HuH-7.5 (cell line): ENCODE measurements at regions not wholly inside any gene's neighbourhood (a gene's known extent, or its start where the extent isn't known, plus 50 kb on each side); places are given as distances from the start of the nearest gene placed in this dataset.
"Not testable (repeated sequence)": the region's sequence is repeated elsewhere in the genome, so short reads cannot be mapped to it uniquely, and the experiment has no call there.

Experiments
- DNase-seq: peaks from one replicate; pipeline ENCODE4 v3.0.0; 2011; ENCODE audit warnings: low spot score

DNA sequence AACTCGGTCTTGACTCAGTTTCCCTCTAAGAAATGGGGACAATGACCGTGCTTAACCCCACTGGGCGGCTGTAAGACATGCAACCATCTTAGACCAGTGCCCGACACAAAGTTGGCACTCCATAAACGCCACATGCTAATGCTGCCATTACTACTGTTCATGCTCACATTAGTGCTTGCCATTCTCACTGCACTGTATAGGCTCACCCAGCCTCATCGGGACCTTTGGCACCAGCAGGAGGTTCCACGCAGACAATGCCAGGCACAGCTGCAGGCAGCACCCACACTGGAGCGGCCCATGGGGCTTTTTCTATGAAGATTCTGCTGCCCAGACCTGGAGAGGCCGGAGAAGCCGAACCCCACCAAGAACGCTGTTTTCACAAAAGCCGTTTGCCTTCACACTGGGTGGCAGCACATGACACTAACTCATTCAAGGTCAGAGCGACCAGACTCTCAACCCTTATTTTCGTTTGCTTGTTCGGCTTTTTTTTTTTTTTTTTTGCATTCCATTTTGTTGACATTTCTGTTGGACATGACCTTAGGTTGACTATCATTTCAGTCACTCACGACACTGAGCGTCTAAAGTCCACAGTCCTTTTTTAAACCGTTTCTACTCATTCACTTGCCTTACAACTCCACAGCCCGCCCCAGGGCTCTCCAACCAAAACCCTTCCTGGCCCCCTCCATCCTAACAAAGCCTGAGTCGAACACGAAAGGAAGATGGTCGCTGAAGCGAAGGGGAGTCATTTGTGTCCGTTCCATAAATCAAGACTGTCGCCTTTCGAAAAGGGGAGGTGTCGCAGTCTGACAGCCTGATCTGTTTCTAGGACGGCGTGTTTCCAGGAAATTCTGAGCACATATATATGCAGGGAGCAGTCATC is 124.4 kb upstream of the RNF32 start:
- peak; percentile 53 for DNase-seq

DNA sequence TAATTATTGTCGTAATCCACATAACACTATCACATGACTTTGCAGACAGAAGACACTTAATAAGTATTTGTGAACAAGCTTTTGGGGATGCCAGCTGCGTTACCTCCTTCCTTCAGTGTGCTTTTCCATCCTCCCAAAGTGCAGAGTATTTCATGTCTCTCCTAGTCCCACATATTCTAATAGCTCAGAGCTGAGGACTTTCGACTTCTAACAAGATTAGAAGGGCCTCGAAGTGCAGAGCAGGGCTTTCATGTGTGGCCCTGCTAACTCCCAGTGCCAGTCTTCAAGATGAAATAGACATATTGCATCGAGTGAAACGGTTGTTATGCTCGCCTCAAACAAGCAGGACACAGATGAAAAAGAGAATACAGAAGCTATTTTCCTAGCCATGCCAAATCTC is 125.7 kb upstream of the RNF32 start:
- no peak for DNase-seq

DNA sequence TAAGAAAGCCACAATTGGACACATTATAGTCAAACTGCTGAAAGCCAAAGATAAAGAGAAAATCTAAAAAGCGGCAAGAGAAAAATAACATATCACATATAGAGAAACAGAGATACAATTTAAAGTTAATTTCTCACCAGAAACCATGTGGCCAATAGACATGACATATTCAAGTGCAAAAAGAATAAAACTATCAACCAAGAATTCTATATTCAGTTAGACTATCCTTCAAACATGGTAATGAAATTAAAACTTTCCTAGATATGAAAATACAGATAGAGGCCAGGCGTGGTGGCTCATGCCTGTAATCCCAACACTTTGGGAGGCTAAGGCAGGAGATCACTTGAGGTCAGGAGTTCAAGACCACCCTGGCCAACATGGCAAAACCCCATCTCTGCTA is 129.1 kb upstream of the RNF32 start:
- no peak for DNase-seq

DNA sequence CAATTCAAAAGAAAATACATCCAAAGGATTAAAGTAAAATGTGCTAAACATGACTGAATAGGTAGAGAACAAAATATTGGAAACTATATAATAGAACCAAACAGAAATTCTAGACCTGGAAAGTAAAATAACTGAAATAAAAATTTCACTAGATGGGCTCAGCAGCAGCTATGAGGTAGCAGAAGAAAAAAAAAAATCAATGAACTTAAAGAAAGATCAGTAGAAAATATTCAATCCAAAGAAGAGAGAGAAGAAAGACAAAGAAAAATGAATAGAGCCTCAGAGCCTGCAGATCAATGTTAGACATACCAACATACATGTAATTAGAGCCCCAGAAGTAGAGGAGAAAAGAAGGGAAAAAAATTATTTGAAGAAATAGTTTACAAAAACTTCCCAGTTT is 129.6 kb upstream of the RNF32 start:
- no peak for DNase-seq

DNA sequence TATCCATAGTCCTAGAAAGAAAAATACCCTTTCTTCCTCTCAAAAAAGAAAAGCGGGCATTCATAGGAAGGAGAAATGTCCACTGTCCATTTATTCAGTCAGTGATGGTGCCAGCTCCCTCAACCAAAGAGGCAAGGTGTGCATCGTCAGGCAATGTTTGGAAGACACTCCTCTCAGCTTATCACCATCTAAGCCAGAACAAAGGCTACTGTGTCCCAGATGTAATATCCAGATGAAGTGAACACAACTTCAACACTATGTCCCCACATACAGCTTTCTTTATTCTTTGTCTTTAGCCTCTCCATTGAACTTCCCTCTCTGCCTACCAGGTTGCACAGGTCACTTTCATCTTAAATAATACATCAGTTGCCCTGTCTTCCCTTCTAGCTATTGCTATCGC is 131.4 kb upstream of the RNF32 start:
- DNase-seq, result no peak

DNA sequence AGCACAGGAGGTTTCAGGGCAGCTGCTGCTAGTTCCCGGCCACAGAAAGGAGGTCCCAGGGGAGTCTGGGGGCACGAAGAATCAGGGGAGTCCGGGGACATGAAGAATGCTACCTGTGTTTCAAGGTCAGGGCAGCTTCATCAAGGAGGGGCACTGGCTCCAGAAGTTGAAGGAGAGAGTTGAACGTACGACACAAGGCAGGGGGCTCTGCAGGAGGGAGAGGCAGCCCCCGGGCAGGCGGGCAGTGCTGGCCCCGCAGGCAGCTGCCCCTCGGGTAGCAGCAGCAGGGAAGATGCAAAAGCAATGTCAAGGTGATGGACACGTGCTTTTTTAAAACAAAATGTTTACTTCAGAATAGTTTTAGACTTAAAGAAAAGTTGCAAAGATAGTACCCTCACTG is 134.7 kb upstream of the RNF32 start:
- DNase-seq, result no peak

DNA sequence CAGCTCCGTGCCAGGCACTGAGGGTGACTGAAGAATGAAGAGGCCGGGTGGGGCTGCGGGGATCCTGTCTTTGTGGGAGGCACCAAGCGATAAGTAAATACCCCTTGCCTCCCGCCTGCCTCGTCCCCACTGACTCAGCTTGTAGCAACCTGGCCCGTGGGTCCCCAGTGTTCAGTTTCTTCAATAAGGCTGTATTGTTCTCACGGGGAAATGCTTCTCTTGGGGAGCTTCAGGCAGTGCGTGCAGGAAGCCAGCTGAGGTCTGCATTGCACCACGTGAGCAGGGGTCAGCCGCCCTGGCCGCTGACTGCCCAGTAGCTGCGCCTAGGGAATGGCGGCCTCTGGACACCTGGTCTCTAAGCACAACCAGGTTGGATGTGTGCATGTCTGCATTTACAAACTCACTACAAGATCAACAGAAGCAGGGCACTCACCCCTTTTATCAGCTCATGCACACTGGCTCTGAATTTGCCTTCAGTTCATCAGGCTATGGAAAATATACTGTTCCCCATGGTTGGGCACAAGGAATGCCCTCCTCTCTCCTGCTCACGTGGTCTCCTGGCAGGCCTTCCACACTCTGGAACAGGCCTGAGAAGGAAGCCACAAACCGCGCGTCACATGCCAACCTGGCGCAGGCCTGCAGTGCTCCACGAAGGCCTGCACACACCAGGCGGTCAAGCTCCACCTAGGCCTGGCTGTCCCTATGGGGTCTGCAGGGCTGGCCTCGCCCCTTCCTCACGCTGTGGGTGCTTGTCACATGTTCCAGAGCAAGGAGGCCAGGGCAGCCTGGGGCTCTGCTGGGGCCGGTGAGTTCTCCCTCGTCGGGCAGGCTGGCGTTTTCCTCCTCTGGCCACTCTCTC is 135.7 kb upstream of the RNF32 start:
- DNase-seq, result no peak

DNA sequence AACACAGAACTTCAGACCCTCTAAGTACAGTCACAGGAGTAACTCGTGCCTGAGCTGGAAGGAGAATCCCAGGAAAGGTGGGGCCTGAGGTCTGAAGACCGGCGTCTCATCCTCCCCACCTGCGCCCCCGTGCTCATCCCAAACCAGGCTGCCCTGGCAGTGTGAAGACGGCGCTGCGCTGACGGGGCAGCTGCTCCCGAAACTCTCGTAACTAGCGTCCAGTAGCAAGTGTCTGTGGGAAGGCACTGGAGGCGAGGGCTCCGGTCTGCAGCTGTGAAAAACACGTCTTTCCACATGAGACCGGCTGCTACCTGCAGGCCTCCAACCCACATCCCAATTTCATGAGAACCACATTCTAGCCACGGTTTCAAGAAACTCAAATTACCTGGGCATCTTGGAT is 136.6 kb upstream of the RNF32 start:
- no peak for DNase-seq

DNA sequence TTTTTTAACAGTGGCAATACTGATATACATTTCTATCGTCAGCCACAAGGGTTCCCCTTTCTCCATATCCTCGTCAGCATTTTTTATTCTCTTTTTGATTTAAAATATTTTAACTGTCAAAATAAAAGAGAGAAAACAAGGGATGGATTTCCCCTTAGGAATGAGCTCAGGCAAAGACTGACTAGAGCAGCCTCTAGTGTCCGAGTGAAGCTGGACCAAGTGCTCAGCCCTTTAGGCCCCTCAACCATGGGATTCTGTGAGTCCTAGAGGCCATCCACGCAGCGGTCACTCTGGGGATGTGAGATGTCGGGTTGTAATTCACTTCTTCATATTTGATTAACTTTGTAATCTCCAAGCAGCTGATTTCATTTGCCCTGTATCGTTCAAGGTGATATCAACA is 137.4 kb upstream of the RNF32 start:
- no peak for DNase-seq

DNA sequence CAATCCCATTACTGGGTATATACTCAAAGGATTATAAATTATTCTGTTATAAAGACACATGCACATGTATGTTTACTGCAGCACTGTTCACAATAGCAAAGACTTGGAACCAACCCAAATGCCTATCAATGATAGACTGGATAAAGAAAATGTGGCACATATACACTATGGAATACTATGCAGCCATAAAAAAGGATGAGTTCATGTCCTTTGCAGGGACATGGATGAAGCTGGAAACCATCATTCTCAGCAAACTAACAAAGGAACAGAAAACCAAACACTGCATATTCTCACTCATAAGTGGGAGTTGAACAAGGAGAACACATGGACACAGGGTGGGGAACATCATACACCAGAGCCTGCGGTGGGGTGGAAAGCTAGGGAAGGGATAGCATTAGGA is 138.8 kb upstream of the RNF32 start:
- not testable (repeated sequence) for DNase-seq

DNA sequence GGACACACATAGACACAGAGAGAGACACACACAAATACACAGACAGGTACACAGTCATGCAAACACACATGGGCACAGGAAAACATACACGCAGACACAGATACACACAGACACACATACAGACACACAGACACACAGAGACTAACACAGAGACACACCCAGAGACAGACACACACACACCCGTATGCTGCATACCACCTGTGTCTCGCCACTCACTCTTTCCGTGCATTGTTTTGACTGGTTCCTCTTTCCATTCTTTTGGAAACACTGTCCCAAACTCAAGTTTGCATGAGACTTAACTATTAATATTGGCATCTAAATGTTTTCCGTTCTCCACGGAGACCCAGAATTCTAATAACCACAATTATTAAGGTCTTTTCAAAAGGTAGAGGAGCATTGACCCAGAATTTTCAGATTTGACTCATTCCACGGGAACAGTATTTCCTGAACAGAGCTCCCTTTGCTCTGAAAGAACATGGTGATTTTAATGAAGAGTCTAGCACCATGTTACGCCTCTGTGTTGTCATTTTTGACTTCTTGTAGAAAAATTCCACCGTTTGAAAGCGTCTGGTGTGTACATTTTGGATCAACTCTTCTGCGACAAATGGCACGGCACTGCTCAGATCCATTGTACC is 141.2 kb upstream of the RNF32 start:
- DNase-seq, result no peak

DNA sequence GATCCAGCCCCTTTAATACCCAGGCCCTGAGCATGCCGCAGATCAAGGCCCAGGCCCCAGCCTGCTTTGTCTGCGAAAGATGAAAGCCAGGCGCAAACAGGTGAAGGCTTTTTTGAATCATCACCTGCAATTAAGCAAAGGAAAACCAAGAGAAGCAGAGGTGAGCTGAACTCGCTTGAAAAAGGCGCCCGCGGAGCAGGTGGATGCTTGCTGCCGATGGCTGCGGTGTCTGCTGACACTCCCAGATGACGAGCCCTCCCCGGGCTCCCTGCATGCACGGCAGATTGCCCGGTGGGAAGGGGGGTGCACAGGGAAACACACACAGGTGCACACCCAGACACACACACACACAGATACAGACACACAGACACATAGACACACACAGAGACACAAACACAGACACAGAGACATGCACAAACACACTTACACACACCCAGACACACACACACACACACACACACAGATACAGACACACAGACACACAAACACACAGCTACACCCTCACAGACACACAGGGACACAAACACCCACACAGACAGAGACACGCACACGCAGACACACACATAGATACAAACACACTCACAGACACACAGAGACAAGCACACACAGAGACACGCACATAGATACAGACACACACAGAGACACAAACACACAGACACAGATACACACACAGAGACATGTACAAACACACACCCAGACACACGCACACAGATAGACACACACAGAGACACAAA is 142.6 kb upstream of the RNF32 start:
- DNase-seq, result no peak

DNA sequence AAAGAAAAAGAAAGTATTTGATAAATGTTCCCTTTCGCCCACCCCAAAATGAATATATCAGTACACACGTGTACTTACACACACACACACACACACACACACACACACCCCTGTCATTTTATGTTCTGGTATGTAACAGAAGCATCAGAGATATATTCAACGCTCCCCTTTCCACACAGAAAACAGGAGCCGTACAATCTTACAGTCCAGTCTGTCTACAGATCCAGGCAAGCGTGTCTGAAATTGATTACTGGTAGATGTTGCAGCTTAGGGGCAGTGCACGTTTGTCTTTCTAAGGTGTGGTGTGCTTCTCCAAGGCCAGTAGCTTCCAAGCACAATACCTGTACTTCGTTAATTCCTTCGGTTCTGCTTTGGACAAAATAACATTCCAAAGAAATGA is 143.7 kb upstream of the RNF32 start:
- DNase-seq, result no peak

DNA sequence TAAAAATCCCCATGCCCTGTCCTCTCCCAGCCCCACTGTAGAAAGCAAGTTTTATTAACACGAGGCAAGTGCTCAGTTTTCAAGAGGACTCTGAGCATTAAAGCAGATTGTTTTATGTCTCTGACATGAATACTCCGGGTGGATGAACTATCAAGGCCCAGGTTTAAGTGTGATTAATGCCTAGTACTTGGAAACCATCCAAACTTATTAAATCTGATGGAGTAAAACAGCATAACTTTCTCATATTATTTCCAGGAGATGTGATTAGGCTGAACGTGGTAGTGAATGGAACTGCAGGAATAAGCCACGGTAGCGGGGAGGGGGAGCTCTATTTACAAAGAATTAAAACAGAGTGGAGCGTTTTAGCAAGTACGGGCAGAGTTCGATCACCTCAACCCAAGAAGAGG is 144.2 kb upstream of the RNF32 start:
- no peak for DNase-seq

DNA sequence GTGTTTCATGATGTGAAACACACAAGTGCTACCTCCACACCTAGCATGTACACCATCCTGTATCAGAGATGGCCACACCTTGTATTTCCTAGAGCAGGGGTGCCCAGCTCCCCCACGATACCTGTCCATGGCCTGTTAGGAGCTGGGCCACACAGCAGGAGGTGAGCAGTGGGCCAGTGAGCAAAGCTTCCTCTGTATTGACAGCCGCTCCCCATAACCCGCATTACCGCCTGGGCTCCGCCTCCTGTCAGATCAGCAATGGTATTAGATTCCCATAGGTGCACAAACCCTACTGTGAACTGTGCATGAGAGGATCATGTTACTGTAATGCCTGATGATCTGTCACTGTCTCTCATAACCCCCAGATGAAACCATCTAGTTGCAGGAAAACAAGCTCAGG is 145.6 kb upstream of the RNF32 start:
- DNase-seq, result no peak

DNA sequence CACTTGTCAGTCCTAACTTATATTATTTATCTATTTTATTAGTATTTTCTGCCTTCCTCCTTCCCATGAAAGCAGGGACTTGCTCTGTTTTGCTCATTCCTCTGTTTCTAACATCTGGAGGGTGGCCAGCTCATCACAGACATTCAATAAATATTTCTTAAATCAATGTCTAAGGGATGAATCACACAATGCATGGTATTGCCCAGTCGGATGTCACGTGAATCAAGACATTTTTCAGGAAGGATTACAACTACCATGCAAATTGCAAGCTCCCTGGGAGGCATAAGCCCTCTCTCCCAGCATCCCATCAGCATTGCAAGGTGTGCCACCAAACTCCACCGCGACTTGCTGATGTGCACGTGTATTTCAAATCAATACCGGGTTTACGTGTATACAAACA is 146.6 kb upstream of the RNF32 start:
- DNase-seq, result no peak

DNA sequence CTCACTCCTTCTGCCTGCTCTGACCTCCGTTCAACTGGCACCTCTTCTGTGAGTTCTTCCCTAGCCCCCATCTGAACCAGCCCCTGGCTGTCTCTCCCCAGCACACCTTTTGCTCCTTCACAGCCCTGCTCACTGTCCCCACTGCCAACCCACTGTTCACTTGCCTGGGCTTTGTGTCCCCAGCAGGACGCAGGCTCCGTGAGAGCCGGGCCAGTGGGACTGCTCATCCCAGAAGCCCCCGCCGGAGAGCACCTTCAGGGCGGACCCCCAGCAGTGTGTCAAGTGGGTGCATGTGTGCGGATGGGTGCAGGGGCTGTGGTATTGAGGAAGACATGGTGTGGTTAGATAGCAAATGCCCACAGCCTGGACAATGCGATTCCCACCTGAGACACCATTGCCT is 148.4 kb upstream of the RNF32 start:
- no peak for DNase-seq

DNA sequence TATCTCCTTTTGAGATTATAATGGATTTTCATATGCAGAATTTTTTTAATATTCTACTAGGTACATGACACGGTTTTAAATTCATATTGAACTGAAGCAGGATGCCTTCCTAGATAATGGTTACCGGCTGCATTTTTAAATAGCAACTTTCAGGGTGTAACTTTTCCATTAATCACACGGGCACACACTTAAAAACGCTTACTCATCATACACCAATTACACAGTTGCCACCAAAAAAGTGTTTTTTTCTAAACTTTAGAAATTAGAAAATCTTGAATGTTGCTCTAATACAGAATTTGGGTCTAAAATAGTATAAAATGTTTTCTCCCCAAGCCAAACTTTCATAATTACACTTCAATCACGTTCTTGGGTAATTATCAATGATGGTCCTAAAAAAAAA is 149.1 kb upstream of the RNF32 start:
- no peak for DNase-seq

DNA sequence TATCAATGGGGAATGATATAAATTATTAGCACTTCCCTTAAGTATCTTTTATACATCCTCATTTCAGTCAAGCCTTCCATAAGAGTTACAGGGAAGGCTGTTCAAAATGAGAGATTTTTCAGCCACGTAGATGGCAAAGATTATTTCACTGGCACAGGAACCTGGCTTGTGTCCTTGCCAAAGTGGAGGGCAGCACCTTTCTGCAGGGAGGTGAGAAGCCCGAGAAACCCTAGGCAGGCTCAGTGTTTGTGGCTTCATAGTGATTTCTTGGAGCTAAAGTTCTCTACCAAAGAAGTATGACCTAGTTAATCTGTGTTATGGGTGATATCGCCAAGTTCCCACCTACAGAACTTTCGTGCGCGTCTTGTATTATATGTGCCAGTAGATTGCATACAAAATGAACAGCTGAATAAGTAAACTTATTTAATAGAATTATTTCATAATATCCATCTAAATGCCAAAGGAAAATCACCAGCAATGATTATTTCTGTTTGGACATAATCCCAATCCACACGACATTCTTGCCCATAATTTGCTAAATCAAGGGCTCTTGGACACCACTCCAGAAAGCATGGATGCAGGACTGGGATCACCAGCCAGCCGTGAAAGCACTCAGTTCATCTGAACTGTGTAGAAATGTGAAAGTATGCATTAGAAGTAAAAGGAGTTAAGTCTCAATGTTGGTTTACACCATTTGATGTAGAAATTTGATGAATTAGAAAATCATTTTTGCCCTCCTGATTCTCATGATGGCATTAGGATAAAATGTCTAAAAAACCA is 150.4 kb upstream of the RNF32 start:
- DNase-seq, result no peak

DNA sequence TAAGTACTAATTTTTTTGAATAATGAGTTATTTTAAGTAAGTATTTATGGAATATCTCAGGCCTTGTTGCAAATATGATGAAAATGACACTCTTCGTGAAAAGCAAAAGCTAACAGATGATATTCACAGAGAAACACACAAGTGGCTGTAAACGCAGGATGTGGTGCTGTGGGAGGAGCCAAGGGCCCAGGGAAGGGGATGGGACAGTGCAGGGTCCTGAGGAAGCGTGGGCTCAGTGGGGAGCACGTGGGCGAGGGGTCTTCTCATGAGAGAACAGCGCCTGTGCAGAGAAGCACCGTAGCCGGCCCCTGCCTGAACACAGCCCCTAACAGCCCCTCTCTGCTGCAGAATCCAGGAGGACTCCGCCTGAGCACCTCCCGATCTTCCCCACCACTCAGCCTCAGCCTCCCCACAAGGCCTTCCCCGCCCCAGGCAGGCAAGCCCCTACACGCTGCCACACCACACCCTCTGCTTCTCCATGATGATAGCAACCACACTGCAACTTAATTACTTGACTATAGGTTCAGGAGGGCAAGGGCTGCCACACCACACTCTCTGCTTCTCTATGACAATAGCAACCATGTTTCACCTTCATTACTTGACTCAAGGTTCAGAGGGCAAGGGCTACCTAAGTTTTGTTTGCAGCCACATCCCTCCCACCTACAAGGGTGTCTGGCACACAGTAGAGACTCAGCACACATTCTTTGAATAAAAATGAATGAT is 152.6 kb upstream of the RNF32 start:
- no peak for DNase-seq

DNA sequence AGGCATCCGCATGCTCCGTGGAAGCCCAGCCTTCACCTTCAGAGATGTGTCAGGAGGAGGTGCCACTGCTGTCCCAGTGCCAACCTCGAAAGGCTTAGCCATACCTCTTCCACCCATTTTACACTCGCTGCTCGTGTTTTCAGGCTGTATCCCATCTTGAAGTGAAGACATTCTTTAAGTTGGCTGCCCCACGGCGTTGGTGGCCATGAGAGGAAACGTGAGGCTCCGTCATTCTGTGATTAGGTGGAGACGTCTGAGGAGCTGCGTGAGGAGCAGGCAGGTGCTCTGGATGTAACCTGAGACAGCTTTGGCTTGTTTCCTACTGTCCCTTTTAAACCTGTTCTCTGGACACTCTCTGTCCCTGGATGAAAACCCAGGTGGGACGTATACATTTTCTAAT is 159.9 kb upstream of the RNF32 start:
- DNase-seq, result no peak
